Endodermal cell (in vitro differentiated cells): ENCODE measurements at regions not wholly inside any gene's neighbourhood (a gene's known extent, or its start where the extent isn't known, plus 50 kb on each side); places are given as distances from the start of the nearest gene placed in this dataset.

Experiments used
- DNase-seq: peaks from one replicate; pipeline ENCODE4 v3.0.0-alpha.2; 2017
- H3K27ac ChIP-seq: 2 replicates; pipeline ENCODE4 v1.5.1; 2013; ENCODE audit warnings: mild to moderate bottlenecking, low read depth, low read length, moderate library complexity
- H3K27me3 ChIP-seq: 2 replicates; pipeline ENCODE4 v1.6.1; 2013; ENCODE audit warnings: mild to moderate bottlenecking, low read length, moderate library complexity; ENCODE audit not compliant: insufficient read depth, control insufficient read depth, poor library complexity, severe bottlenecking
- H3K36me3 ChIP-seq: 2 replicates; pipeline ENCODE4 v1.7.0; 2013; ENCODE audit warnings: mild to moderate bottlenecking, low read length, moderate library complexity; ENCODE audit not compliant: control insufficient read depth, insufficient read depth
- H3K4me1 ChIP-seq: one replicate; pipeline ENCODE4 v1.7.0; 2013; ENCODE audit warnings: low read length; ENCODE audit not compliant: control insufficient read depth, insufficient read depth
- H3K4me3 ChIP-seq: 2 replicates; pipeline ENCODE4 v1.5.1; 2013; ENCODE audit warnings: mild to moderate bottlenecking, low read length, moderate library complexity
- H3K9ac ChIP-seq: 2 replicates; pipeline ENCODE4 v1.6.1; 2013; ENCODE audit warnings: mild to moderate bottlenecking, low read length, moderate library complexity; ENCODE audit not compliant: poor library complexity, severe bottlenecking; ENCODE audit errors: extremely low read depth
- H3K9me3 ChIP-seq: 2 replicates; pipeline ENCODE4 v1.6.1; 2013; ENCODE audit warnings: mild to moderate bottlenecking, low read length, moderate library complexity; ENCODE audit not compliant: control insufficient read depth
- H3K27ac Mint-ChIP-seq: 2 replicates; pipeline ENCODE4 v1.8.0; 2020; ENCODE audit warnings: mixed read lengths
- H3K27me3 Mint-ChIP-seq: 2 replicates; pipeline ENCODE4 v1.8.0; 2021; ENCODE audit warnings: mild to moderate bottlenecking, mixed read lengths; ENCODE audit not compliant: insufficient read depth
- H3K36me3 Mint-ChIP-seq: 2 replicates; pipeline ENCODE4 v1.8.0; 2020; ENCODE audit warnings: low read depth, mixed read lengths
- H3K4me1 Mint-ChIP-seq: 2 replicates; pipeline ENCODE4 v1.8.0; 2020; ENCODE audit warnings: mixed read lengths
- H3K4me3 Mint-ChIP-seq: 2 replicates; pipeline ENCODE4 v1.8.0; 2020; ENCODE audit warnings: mild to moderate bottlenecking, moderate library complexity, mixed read lengths
- H3K9me3 Mint-ChIP-seq: 2 replicates; pipeline ENCODE4 v1.8.0; 2020; ENCODE audit warnings: mild to moderate bottlenecking, mixed read lengths
- CTCF ChIP-seq: fragments of 200-600 bp; sonication (generic); conservative IDR thresholded peaks from 2 replicates; pipeline ENCODE4 v1.5.0; 2021; ENCODE audit warnings: antibody characterized with exemption, mild to moderate bottlenecking
- WGBS, 2 experiments: methylation state at CpG; one replicate each; pipeline versions ENCODE4 v1.1.5 to v1.1.7; 2013; ENCODE audit warnings: missing lambda C conversion rate in 2 of 2, mixed read lengths in 1 of 2; ENCODE audit not compliant: insufficient coverage in 1 of 2, insufficient read length in 1 of 2; 5-methylcytosine and 5-hydroxymethylcytosine counted together

DNA sequence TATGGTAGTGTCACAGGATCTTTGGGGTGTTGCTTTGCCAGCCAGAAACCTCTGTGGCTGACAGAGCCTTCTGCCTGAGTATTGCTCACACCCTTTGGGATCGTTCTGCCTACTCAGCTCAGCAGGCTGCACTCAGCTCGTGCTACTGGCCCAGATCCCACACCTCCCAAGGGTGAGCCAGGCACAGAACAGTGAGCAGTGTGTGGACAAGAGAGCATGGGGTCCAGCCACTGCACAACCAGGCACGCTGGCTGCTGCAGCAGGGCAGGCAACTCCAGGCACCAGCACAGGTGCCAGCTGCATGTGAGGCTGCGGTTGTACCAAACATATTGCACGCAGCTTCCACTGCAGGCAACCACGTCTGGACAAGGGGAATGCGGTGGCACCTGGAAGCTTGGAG lies 84.9 kb downstream of the CYB561 start:
- DNase-seq = no peak
- no peaks in the 10 kb centered on the region for H3K4me1 ChIP-seq
- no peak overlapping the region for H3K27ac Mint-ChIP-seq
- TF ChIP-seq CTCF = no peak
- WGBS, 2 experiments = 91 to 95% methylated on average over 3 to 7 of the region's 7 CpGs
- H3K36me3 ChIP-seq = no peaks in the 10 kb centered on the region
- no peaks in the 10 kb centered on the region for H3K27me3 ChIP-seq
- no peak overlapping the region for H3K27ac ChIP-seq
- H3K9ac ChIP-seq = no peak overlapping the region
- peaks cover 4% of the 10 kb centered on the region for H3K4me1 Mint-ChIP-seq
- no peak overlapping the region for H3K4me3 Mint-ChIP-seq
- H3K9me3 ChIP-seq = no peaks in the 10 kb centered on the region
- H3K9me3 Mint-ChIP-seq = no peaks in the 10 kb centered on the region
- no peak overlapping the region for H3K4me3 ChIP-seq
- no peaks in the 10 kb centered on the region for H3K27me3 Mint-ChIP-seq
- H3K36me3 Mint-ChIP-seq = no peaks in the 10 kb centered on the region

DNA sequence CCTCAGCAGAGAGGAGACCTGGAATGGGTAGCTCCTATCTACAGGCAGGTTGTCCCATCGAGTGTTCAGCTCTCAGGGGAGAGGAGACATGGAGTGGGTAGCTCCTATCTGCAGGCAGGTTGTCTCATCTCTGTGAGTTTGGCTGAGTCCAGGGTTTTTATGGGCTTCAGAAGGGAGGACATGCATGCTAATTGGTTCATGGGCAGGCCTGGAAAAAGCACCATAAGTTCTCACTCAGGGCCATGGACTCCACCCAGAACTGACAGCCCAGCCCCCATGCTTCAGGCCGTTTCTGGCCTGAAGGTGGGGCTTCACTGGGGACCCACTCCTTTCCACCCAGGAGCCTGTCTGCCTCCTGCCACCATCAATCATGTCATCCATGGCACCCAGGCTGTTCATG lies 84.0 kb downstream of the CYB561 start:
- Histone ChIP-seq H3K27me3 (no peaks in the 10 kb centered on the region), H3K9me3 (no peaks in the 10 kb centered on the region), H3K36me3 (no peaks in the 10 kb centered on the region), H3K9ac (no peak overlapping the region), H3K27ac (no peak overlapping the region), H3K4me3 (no peak overlapping the region), H3K4me1 (no peaks in the 10 kb centered on the region)
- Mint-ChIP-seq H3K4me1 (peaks cover 4% of the 10 kb centered on the region), H3K27me3 (no peaks in the 10 kb centered on the region), H3K36me3 (no peaks in the 10 kb centered on the region), H3K4me3 (no peak overlapping the region), H3K9me3 (no peaks in the 10 kb centered on the region), H3K27ac (no peak overlapping the region)
- no peak for DNase-seq
- WGBS, 2 experiments = 80 to 92% methylated on average over 1 to 2 of the region's 2 CpGs
- TF ChIP-seq CTCF = no peak

- no peaks in the 10 kb centered on the region for H3K4me1 ChIP-seq
- H3K27ac ChIP-seq = no peak overlapping the region
- Mint-ChIP-seq H3K27ac (no peak overlapping the region), H3K27me3 (no peaks in the 10 kb centered on the region), H3K4me1 (peaks cover 4% of the 10 kb centered on the region), H3K9me3 (no peaks in the 10 kb centered on the region), H3K36me3 (no peaks in the 10 kb centered on the region), H3K4me3 (no peak overlapping the region)
- no peak overlapping the region for H3K4me3 ChIP-seq
- H3K9ac ChIP-seq = no peak overlapping the region
- no peaks in the 10 kb centered on the region for H3K27me3 ChIP-seq
- no peak for DNase-seq
- H3K9me3 ChIP-seq = no peaks in the 10 kb centered on the region
- TF ChIP-seq CTCF = no peak
- H3K36me3 ChIP-seq = no peaks in the 10 kb centered on the region
- WGBS, 2 experiments = 97 to 100% methylated on average over 1 to 2 of the region's 2 CpGs
Observed at GRCh38 chr17:63364387-63364786, 81.7 kb downstream of the CYB561 start.
